HCT116 (cell line): ENCODE measurements at regions not wholly inside any gene's neighbourhood (a gene's known extent, or its start where the extent isn't known, plus 50 kb on each side); places are given as distances from the start of the nearest gene placed in this dataset.

Experiments
- ATAC-seq: fragments of 200-7000 bp; cut with Tn5 transposase; 2 replicates; pipeline ENCODE4 v1.9.1; 2020; ENCODE audit warnings: mild to moderate bottlenecking, moderate library complexity
- BruUV-seq: library from RNA; stranded (reverse); fragments of 400-500 nt; replicated peaks from 2 replicates; lab custom pipeline; 2021; lab: Mats Ljungman, UMichigan
- CTCF ChIA-PET: fragments of 300-600 bp; sonication (Branson Sonifier 250); formaldehyde crosslinking; loops from one replicate; lab custom pipeline; 2021; ENCODE audit warnings: antibody characterized with exemption; lab: Charles Lee
- POLR2A ChIA-PET: fragments of 300-600, 350-600 bp; sonication (Branson Sonifier 250); formaldehyde crosslinking; loops from one replicate; lab custom pipeline; 2021; ENCODE audit warnings: antibody characterized with exemption; lab: Charles Lee
- RAD21 ChIA-PET, 2 experiments: fragments of 300-600 bp; sonication (Branson Sonifier 250); formaldehyde crosslinking; loops; one replicate each; lab custom pipeline; 2023; ENCODE audit warnings: low total read pairs in 2 of 2; ENCODE audit not compliant: uncharacterized antibody in 2 of 2, unreplicated experiment in 2 of 2, low non-redundant PET in 1 of 2; lab: Charles Lee
- DNase-seq: peaks from one replicate; pipeline ENCODE4 v3.0.0-alpha.2; 2010; ENCODE audit warnings: low read depth, low spot score
- H2AFZ ChIP-seq: fragments of 200-600 bp; shearing (Covaris generic), sonication (generic); 2 replicates; pipeline ENCODE4 v1.6.1; 2017; ENCODE audit warnings: low read depth, mixed run types, mixed read lengths, antibody characterized with exemption, low read length; ENCODE audit not compliant: poor library complexity, severe bottlenecking
- H3K27ac ChIP-seq: 2 replicates; pipeline ENCODE4 v1.5.1; 2012; ENCODE audit warnings: low read depth, low read length
- H3K27me3 ChIP-seq: fragments of 200-600 bp; sonication (generic); 2 replicates; pipeline ENCODE4 v1.6.1; 2016; ENCODE audit warnings: mixed run types, low read length, mixed read lengths; ENCODE audit not compliant: insufficient read depth
- H3K36me3 ChIP-seq, 2 experiments: fragments of 200-500 bp in 1 of 2; fragments of 200-600 bp in 1 of 2; sonication (Bioruptor generic) in 1 of 2; sonication (generic) in 1 of 2; 2 replicates each; pipeline versions ENCODE4 v1.5.1 to v1.6.1; 2014 to 2016; ENCODE audit warnings: low read length in 2 of 2, inconsistent platforms in 1 of 2, mixed read lengths in 1 of 2, mixed run types in 1 of 2; ENCODE audit not compliant: insufficient read depth in 2 of 2, control insufficient read depth in 1 of 2
- H3K4me1 ChIP-seq, 2 experiments: fragments of 200-600 bp in 1 of 2; sonication (generic) in 1 of 2; 2 replicates each; pipeline versions ENCODE4 v1.5.1 to v1.6.1; 2012 to 2017; ENCODE audit warnings: low read length in 2 of 2, inconsistent platforms in 1 of 2, mild to moderate bottlenecking in 1 of 2, mixed read lengths in 1 of 2, mixed run types in 1 of 2, moderate library complexity in 1 of 2; ENCODE audit not compliant: insufficient read depth in 2 of 2, control insufficient read depth in 1 of 2
- H3K4me2 ChIP-seq: fragments of 200-600 bp; sonication (generic); 2 replicates; pipeline ENCODE4 v1.6.1; 2017; ENCODE audit warnings: mixed run types, low read length, mixed read lengths
- H3K4me3 ChIP-seq, 2 experiments: fragments of 200-600 bp in 1 of 2; sonication (generic) in 1 of 2; replicated peaks in 1 of 2; 2 replicates each; pipeline ENCODE4 v1.5.1; 2011 to 2016; ENCODE audit warnings: low read length in 2 of 2, control low read depth in 1 of 2, low read depth in 1 of 2, mild to moderate bottlenecking in 1 of 2, mixed read lengths in 1 of 2, mixed run types in 1 of 2
- H3K79me2 ChIP-seq: fragments of 200-600 bp; sonication (generic); 2 replicates; pipeline ENCODE4 v1.6.1; 2017; ENCODE audit warnings: mild to moderate bottlenecking, mixed run types, low read length, moderate library complexity, mixed read lengths; ENCODE audit not compliant: insufficient read depth
- H3K9ac ChIP-seq: fragments of 200-600 bp; sonication (generic); 2 replicates; pipeline ENCODE4 v1.6.1; 2016; ENCODE audit warnings: low read length, mixed read lengths
- H3K9me2 ChIP-seq: fragments of 200-600 bp; sonication (generic), shearing (Covaris generic); 2 replicates; pipeline ENCODE4 v1.6.1; 2017; ENCODE audit warnings: mixed run types, mild to moderate bottlenecking, moderate library complexity; ENCODE audit not compliant: insufficient read depth
- H3K9me3 ChIP-seq, 2 experiments: fragments of 200-500 bp in 1 of 2; fragments of 200-600 bp in 1 of 2; sonication (Bioruptor generic) in 1 of 2; sonication (generic) in 1 of 2; 2 replicates each; pipeline ENCODE4 v1.6.1; 2014 to 2017; ENCODE audit warnings: low read length in 2 of 2, mixed read lengths in 2 of 2, inconsistent platforms in 1 of 2, low read depth in 1 of 2, mild to moderate bottlenecking in 1 of 2, mixed run types in 1 of 2, moderate library complexity in 1 of 2; ENCODE audit not compliant: control insufficient read depth in 1 of 2, insufficient read depth in 1 of 2
- H4K20me1 ChIP-seq: fragments of 200-600 bp; sonication (generic), shearing (Covaris generic); 2 replicates; pipeline ENCODE4 v1.6.1; 2017; ENCODE audit warnings: mixed run types, mild to moderate bottlenecking, moderate library complexity; ENCODE audit not compliant: insufficient read depth
- JUND ChIP-seq: IDR thresholded peaks from 2 replicates; pipeline ENCODE4 v1.6.1; 2012
- RAD21 ChIP-seq: IDR thresholded peaks from 2 replicates; pipeline ENCODE4 v1.6.1; 2012; ENCODE audit warnings: low read depth, mild to moderate bottlenecking
- intact Hi-C: fragments of 100-400 bp; cut with micrococcal nuclease; formaldehyde crosslinking; loops from 2 replicates; pipeline ENCODE4 v1.10.0; 2022
- TF ChIP-seq, protein P1 (sequence below), 3 experiments: fragments of 200-600 bp in 1 of 3; sonication (generic) in 1 of 3; IDR thresholded peaks in 2 of 3; conservative IDR thresholded peaks in 1 of 3; 2 replicates each; pipeline ENCODE4 v1.5.1; 2012 to 2017; ENCODE audit warnings: low read depth in 2 of 3, low read length in 2 of 3, antibody characterized with exemption in 1 of 3, borderline replicate concordance in 1 of 3, control low read depth in 1 of 3, mild to moderate bottlenecking in 1 of 3, mixed read lengths in 1 of 3, mixed run types in 1 of 3, moderate library complexity in 1 of 3; ENCODE audit not compliant: insufficient read depth in 1 of 3
- TF ChIP-seq, protein P2 (sequence below): IDR thresholded peaks from 2 replicates; pipeline ENCODE4 v1.6.1; 2012

DNA sequence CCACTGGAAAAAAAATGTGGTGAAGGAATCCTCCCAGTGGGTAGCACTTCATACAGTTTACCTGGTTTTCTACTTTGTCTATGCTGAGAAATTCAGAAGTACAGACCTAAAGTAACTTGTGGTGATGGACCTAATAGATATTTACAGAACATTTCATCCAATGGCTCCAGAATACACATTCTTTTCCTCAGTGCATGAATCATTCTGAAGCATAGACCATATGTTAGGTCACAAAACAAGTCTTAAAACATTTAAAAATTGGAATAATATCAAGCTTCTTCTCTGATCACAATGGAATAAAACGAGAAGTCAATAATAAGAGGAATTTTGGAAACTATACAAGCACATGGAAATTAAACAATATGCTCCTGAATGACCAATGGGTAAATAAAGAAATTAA lies 450.1 kb upstream of the INTU start:
- CTCF ChIA-PET, result no interaction called here
- ATAC-seq (no peak), DNase-seq (no peak)
- Histone ChIP-seq H3K9ac (no peak overlapping the region), H3K4me3 (no peak overlapping the region), H3K27me3 (no peaks in the 10 kb centered on the region), H4K20me1 (no peaks in the 10 kb centered on the region), H3K27ac (no peak overlapping the region), H3K4me2 (no peak overlapping the region), H3K36me3 (no peaks in the 10 kb centered on the region), H2AFZ (no peak overlapping the region), H3K9me2 (no peaks in the 10 kb centered on the region), H3K4me1 (no peaks in the 10 kb centered on the region), H3K9me3 (no peaks in the 10 kb centered on the region), H3K79me2 (no peaks in the 10 kb centered on the region)
- no peak for TF ChIP-seq JUND
- RAD21 ChIA-PET, result no interaction called here
- BruUV-seq, result no TSS peak
- intact Hi-C loops, result no loop called here
- POLR2A ChIA-PET, result no interaction called here

DNA sequence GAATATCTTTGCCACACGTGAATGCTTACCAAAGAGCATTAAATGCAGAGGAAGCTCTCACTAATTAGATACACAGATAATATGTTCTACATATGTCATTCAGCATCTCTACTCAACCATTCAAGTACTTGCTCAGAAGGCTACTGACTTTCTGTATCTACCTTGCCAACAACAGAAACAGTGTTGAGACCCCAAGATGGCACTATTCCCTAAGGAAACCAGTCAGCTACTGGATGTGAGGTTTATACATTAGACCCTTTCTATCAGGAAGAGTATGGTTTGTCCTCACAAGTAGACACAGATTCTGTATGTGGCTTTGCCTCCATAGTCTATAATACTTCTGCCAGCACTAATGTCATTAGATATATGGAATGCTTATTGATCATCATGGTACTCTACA lies 443.9 kb upstream of the INTU start:
- Histone ChIP-seq H3K9ac (no peak overlapping the region), H3K79me2 (no peaks in the 10 kb centered on the region), H4K20me1 (no peaks in the 10 kb centered on the region), H3K4me2 (no peak overlapping the region), H3K27me3 (no peaks in the 10 kb centered on the region), H2AFZ (no peak overlapping the region), H3K4me3 (no peak overlapping the region), H3K4me1 (no peaks in the 10 kb centered on the region), H3K9me3 (no peaks in the 10 kb centered on the region), H3K27ac (no peak overlapping the region), H3K36me3 (no peaks in the 10 kb centered on the region), H3K9me2 (no peaks in the 10 kb centered on the region; the same call in 1 of the 2 replicates)
- ChIA-PET CTCF (no interaction called here), RAD21 (no interaction called here), POLR2A (no interaction called here)
- ATAC-seq (no peak), DNase-seq (peak; percentile 7)
- intact Hi-C loops, result no loop called here
- TF ChIP-seq, protein P1, sequence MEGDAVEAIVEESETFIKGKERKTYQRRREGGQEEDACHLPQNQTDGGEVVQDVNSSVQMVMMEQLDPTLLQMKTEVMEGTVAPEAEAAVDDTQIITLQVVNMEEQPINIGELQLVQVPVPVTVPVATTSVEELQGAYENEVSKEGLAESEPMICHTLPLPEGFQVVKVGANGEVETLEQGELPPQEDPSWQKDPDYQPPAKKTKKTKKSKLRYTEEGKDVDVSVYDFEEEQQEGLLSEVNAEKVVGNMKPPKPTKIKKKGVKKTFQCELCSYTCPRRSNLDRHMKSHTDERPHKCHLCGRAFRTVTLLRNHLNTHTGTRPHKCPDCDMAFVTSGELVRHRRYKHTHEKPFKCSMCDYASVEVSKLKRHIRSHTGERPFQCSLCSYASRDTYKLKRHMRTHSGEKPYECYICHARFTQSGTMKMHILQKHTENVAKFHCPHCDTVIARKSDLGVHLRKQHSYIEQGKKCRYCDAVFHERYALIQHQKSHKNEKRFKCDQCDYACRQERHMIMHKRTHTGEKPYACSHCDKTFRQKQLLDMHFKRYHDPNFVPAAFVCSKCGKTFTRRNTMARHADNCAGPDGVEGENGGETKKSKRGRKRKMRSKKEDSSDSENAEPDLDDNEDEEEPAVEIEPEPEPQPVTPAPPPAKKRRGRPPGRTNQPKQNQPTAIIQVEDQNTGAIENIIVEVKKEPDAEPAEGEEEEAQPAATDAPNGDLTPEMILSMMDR (IDR thresholded peaks at IDR 0.05 in 2 of 3, conservative IDR thresholded peaks at IDR 0.05 in 1 of 3; ENCODE audit: borderline replicate concordance in 1 of 3, insufficient read depth in 1 of 3, low read depth in 2 of 3, low read length in 2 of 3), result peak in 1 of 3 experiments; percentile 27; a peak in 1 of 6 replicates
- peak; percentile 56; the same call in 1 of the 2 replicates for TF ChIP-seq RAD21
- TF ChIP-seq, protein P2, sequence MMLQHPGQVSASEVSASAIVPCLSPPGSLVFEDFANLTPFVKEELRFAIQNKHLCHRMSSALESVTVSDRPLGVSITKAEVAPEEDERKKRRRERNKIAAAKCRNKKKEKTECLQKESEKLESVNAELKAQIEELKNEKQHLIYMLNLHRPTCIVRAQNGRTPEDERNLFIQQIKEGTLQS, result no peak
- BruUV-seq, result no TSS peak
